ENCODE measurements at regions not wholly inside any gene's neighbourhood (a gene's known extent, or its start where the extent isn't known, plus 50 kb on each side); places are given as distances from the start of the nearest gene placed in this dataset.

GRCh38 chr2:2860589-2861300 lies 516.9 kb downstream of the EIPR1 start:
- TF ChIP-seq, protein P1, sequence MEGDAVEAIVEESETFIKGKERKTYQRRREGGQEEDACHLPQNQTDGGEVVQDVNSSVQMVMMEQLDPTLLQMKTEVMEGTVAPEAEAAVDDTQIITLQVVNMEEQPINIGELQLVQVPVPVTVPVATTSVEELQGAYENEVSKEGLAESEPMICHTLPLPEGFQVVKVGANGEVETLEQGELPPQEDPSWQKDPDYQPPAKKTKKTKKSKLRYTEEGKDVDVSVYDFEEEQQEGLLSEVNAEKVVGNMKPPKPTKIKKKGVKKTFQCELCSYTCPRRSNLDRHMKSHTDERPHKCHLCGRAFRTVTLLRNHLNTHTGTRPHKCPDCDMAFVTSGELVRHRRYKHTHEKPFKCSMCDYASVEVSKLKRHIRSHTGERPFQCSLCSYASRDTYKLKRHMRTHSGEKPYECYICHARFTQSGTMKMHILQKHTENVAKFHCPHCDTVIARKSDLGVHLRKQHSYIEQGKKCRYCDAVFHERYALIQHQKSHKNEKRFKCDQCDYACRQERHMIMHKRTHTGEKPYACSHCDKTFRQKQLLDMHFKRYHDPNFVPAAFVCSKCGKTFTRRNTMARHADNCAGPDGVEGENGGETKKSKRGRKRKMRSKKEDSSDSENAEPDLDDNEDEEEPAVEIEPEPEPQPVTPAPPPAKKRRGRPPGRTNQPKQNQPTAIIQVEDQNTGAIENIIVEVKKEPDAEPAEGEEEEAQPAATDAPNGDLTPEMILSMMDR (IDR thresholded peaks at IDR 0.05): no peak
- no peak for TF ChIP-seq EP300 (IDR thresholded peaks at IDR 0.05)
- TF ChIP-seq POLR2AphosphoS5 (IDR thresholded peaks at IDR 0.05): no peak
- TF ChIP-seq POLR2A (IDR thresholded peaks at IDR 0.05; ENCODE audit: low read depth): no peak
